ENCODE measurements at regions not wholly inside any gene's neighbourhood (a gene's known extent, or its start where the extent isn't known, plus 50 kb on each side); places are given as distances from the start of the nearest gene placed in this dataset.

DNA sequence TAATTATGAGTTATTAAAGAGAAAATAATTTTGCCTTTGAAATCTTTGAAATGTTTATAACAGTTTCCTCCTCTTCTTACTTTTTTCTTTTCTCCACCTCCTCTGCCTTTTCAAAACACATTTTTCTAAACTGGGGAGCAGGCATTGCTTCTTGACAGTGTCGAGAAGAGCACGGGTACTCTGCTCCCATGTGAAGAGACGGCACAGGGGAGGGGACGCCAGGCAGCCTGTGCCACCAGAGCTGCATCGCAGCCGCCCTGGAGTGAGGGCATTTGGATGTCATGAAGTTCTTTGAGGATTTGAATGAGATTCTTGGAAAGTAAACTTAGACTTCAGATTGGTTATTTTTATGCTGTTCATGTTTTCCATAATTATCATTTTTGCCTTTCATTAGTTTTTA is 149.7 kb downstream of the ACTR3B start:
- no peaks in the 10 kb centered on the region for H3K36me3 ChIP-seq (ENCODE audit: control insufficient read depth in 2 of 2, insufficient read depth in 1 of 2, low read length in 2 of 2)
- no peaks in the 10 kb centered on the region for H3K4me1 ChIP-seq (ENCODE audit: control insufficient read depth, insufficient read depth, low read length)
- H3K4me3 ChIP-seq (ENCODE audit: low read depth, low read length) = no peak overlapping the region
- no peak overlapping the region for H3K27ac ChIP-seq (ENCODE audit: extremely low read depth, low read depth, low read length)
- POLR2A ChIA-PET = no interaction called here
- TF ChIP-seq ZNF324 (tag by site-specific recombination; IDR thresholded peaks at IDR 0.05) (no peak), ZNF596 (tag by site-specific recombination; IDR thresholded peaks at IDR 0.05) (no peak), MEIS1 (CRISPR knock-in tag; IDR thresholded peaks at IDR 0.05; ENCODE audit: borderline replicate concordance) (no peak), ZNF837 (tag by site-specific recombination; IDR thresholded peaks at IDR 0.05) (no peak), ZNF707 (tag by site-specific recombination; IDR thresholded peaks at IDR 0.05) (no peak), ZNF37A (tag by site-specific recombination; IDR thresholded peaks at IDR 0.05) (no peak), ZNF292 (tag by site-specific recombination; IDR thresholded peaks at IDR 0.05; ENCODE audit: borderline replicate concordance, low read depth) (no peak), ZNF530 (tag by site-specific recombination; IDR thresholded peaks at IDR 0.05; ENCODE audit: low read depth) (no peak), KLF7 (tag by site-specific recombination; IDR thresholded peaks at IDR 0.05; ENCODE audit: borderline replicate concordance) (no peak), ZNF600 (tag by site-specific recombination; IDR thresholded peaks at IDR 0.05) (no peak), GLIS1 (tag by site-specific recombination; IDR thresholded peaks at IDR 0.05) (no peak), HOXC10 (CRISPR knock-in tag; IDR thresholded peaks at IDR 0.05) (no peak)
- CTCF ChIA-PET = no interaction called here
- H3K9me3 ChIP-seq (ENCODE audit: control insufficient read depth, insufficient read depth, low read depth, low read length) = no peaks in the 10 kb centered on the region

DNA sequence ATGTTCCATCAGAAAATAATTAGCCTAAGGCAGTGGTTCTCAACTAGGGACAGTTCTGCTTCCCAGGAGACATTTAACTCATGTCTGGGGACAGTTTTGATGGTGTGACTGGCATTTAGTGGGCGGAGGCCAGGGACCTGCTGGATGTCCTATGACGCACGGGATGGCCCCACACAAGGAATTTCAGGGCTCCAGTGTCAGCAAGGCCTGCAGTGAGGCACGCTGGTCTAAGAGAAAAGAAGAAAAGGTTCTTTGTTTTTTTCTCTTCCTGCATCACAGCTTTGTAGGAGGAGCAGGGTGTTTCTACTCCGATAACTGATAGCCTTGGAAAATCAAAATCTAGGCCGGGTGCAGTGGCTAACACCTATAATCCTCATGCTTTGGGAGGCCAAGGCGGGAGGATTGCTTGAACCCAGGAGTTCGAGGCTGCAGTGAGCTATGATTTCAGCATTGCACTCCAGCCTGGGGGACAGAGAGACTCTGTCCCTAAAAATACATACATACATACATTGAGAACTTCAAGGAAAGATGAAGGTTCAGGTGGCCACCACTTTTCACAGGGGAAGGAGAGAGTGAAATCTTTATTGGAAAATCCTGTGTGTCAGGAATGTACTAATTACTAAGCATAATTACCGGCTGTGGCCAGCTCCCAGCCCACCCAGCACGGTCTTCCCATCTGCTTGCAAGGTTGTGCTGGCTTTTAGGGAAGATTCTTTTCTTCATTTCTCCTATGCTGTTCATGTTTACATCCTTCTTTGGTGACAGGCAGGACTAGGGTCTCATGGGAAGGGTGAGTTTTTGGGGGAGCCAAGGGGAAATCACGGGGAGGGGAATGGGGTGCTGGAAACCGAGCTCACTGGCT is 150.4 kb downstream of the ACTR3B start:
- Histone ChIP-seq H3K9me3 (ENCODE audit: control insufficient read depth, insufficient read depth, low read depth, low read length) (no peaks in the 10 kb centered on the region), H3K27ac (ENCODE audit: extremely low read depth, low read depth, low read length) (no peak overlapping the region), H3K36me3 (ENCODE audit: control insufficient read depth in 2 of 2, insufficient read depth in 1 of 2, low read length in 2 of 2) (no peaks in the 10 kb centered on the region), H3K4me1 (ENCODE audit: control insufficient read depth, insufficient read depth, low read length) (no peaks in the 10 kb centered on the region), H3K4me3 (ENCODE audit: low read depth, low read length) (no peak overlapping the region)
- TF ChIP-seq ZNF510 (tag by site-specific recombination; IDR thresholded peaks at IDR 0.05; ENCODE audit: insufficient replicate concordance) (no peak), ZNF473 (tag by site-specific recombination; IDR thresholded peaks at IDR 0.05) (no peak), ZNF16 (tag by site-specific recombination; IDR thresholded peaks at IDR 0.05; ENCODE audit: low read depth) (no peak), ZNF529 (tag by site-specific recombination; IDR thresholded peaks at IDR 0.05; ENCODE audit: insufficient replicate concordance) (no peak), ZNF114 (tag by site-specific recombination; IDR thresholded peaks at IDR 0.05) (no peak), FEZF1 (tag by site-specific recombination; IDR thresholded peaks at IDR 0.05) (no peak)
- TF ChIP-seq, protein P1, sequence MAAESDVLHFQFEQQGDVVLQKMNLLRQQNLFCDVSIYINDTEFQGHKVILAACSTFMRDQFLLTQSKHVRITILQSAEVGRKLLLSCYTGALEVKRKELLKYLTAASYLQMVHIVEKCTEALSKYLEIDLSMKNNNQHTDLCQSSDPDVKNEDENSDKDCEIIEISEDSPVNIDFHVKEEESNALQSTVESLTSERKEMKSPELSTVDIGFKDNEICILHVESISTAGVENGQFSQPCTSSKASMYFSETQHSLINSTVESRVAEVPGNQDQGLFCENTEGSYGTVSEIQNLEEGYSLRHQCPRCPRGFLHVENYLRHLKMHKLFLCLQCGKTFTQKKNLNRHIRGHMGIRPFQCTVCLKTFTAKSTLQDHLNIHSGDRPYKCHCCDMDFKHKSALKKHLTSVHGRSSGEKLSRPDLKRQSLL (tag by site-specific recombination; IDR thresholded peaks at IDR 0.05) = no peak
- TF ChIP-seq, protein P2, sequence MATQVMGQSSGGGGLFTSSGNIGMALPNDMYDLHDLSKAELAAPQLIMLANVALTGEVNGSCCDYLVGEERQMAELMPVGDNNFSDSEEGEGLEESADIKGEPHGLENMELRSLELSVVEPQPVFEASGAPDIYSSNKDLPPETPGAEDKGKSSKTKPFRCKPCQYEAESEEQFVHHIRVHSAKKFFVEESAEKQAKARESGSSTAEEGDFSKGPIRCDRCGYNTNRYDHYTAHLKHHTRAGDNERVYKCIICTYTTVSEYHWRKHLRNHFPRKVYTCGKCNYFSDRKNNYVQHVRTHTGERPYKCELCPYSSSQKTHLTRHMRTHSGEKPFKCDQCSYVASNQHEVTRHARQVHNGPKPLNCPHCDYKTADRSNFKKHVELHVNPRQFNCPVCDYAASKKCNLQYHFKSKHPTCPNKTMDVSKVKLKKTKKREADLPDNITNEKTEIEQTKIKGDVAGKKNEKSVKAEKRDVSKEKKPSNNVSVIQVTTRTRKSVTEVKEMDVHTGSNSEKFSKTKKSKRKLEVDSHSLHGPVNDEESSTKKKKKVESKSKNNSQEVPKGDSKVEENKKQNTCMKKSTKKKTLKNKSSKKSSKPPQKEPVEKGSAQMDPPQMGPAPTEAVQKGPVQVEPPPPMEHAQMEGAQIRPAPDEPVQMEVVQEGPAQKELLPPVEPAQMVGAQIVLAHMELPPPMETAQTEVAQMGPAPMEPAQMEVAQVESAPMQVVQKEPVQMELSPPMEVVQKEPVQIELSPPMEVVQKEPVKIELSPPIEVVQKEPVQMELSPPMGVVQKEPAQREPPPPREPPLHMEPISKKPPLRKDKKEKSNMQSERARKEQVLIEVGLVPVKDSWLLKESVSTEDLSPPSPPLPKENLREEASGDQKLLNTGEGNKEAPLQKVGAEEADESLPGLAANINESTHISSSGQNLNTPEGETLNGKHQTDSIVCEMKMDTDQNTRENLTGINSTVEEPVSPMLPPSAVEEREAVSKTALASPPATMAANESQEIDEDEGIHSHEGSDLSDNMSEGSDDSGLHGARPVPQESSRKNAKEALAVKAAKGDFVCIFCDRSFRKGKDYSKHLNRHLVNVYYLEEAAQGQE (tag by site-specific recombination; IDR thresholded peaks at IDR 0.05) = no peak
- TF ChIP-seq, protein P3, sequence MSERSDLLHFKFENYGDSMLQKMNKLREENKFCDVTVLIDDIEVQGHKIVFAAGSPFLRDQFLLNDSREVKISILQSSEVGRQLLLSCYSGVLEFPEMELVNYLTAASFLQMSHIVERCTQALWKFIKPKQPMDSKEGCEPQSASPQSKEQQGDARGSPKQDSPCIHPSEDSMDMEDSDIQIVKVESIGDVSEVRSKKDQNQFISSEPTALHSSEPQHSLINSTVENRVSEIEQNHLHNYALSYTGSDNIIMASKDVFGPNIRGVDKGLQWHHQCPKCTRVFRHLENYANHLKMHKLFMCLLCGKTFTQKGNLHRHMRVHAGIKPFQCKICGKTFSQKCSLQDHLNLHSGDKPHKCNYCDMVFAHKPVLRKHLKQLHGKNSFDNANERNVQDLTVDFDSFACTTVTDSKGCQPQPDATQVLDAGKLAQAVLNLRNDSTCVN (tag by site-specific recombination; optimal IDR thresholded peaks at IDR 0.05) = no peak
- TF ChIP-seq, protein P4, sequence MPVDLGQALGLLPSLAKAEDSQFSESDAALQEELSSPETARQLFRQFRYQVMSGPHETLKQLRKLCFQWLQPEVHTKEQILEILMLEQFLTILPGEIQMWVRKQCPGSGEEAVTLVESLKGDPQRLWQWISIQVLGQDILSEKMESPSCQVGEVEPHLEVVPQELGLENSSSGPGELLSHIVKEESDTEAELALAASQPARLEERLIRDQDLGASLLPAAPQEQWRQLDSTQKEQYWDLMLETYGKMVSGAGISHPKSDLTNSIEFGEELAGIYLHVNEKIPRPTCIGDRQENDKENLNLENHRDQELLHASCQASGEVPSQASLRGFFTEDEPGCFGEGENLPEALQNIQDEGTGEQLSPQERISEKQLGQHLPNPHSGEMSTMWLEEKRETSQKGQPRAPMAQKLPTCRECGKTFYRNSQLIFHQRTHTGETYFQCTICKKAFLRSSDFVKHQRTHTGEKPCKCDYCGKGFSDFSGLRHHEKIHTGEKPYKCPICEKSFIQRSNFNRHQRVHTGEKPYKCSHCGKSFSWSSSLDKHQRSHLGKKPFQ (tag by site-specific recombination; IDR thresholded peaks at IDR 0.05) = no peak
- ChIA-PET CTCF (no interaction called here), POLR2A (no interaction called here)
